ENCODE measurements at regions not wholly inside any gene's neighbourhood (a gene's known extent, or its start where the extent isn't known, plus 50 kb on each side); places are given as distances from the start of the nearest gene placed in this dataset.

DNA sequence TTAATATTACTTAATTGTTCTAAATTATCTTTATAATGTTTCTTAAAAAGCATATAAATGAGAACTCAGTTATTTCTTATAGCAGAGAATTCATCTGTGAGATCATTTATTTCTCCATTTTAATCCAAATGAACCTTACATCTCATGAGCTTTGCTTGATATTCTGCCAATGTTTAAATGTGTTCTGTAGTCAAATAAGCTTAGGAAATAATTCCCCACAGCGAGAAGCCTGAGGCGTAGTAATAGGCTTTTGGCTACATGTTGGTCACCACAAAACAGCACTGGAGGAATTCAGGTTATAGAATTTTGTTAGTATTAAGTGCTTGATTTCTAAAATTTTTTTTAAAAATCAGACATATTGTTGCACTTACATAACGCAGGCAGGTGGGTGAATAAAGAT is 585.3 kb upstream of the RORB start:
- no peak overlapping the region for H2AFZ ChIP-seq (ENCODE audit: low read length)
- intact Hi-C loops (cut with micrococcal nuclease; ENCODE audit: unreplicated experiment), result no loop called here
- no peaks in the 10 kb centered on the region for H3K79me2 ChIP-seq (ENCODE audit: insufficient read depth, low read depth, low read length)
- no peaks in the 10 kb centered on the region for H3K9me3 ChIP-seq (ENCODE audit: low read length)
- BruUV-seq (replicated peaks), result no TSS peak
- H4K20me1 ChIP-seq (ENCODE audit: insufficient read depth, low read length), result no peaks in the 10 kb centered on the region
- TF ChIP-seq EZH2phosphoT487 (IDR thresholded peaks at IDR 0.05; ENCODE audit: borderline replicate concordance, low read depth, low read length), result no peak
- TF ChIP-seq, protein P1, sequence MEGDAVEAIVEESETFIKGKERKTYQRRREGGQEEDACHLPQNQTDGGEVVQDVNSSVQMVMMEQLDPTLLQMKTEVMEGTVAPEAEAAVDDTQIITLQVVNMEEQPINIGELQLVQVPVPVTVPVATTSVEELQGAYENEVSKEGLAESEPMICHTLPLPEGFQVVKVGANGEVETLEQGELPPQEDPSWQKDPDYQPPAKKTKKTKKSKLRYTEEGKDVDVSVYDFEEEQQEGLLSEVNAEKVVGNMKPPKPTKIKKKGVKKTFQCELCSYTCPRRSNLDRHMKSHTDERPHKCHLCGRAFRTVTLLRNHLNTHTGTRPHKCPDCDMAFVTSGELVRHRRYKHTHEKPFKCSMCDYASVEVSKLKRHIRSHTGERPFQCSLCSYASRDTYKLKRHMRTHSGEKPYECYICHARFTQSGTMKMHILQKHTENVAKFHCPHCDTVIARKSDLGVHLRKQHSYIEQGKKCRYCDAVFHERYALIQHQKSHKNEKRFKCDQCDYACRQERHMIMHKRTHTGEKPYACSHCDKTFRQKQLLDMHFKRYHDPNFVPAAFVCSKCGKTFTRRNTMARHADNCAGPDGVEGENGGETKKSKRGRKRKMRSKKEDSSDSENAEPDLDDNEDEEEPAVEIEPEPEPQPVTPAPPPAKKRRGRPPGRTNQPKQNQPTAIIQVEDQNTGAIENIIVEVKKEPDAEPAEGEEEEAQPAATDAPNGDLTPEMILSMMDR (conservative IDR thresholded peaks at IDR 0.05; ENCODE audit: low read length), result no peak
- H3K27ac ChIP-seq (ENCODE audit: low read depth, low read length, poor library complexity, severe bottlenecking), result no peak overlapping the region
- H3K36me3 ChIP-seq (ENCODE audit: insufficient read depth, low read length), result no peaks in the 10 kb centered on the region
- POLR2A ChIA-PET, result no interaction called here
- no peaks in the 10 kb centered on the region for H3K9me2 ChIP-seq (ENCODE audit: insufficient read depth, low read length)
- DNase-seq (ENCODE audit: low spot score), result no peak
- no peak overlapping the region for H3K4me3 ChIP-seq (ENCODE audit: low read depth, low read length, poor library complexity, severe bottlenecking)
- CTCF ChIA-PET (ENCODE audit: unreplicated experiment), result no interaction called here
- no peak overlapping the region for H3K4me2 ChIP-seq (ENCODE audit: low read length)
- no peaks in the 10 kb centered on the region for H3K4me1 ChIP-seq (ENCODE audit: insufficient read depth, low read length, poor library complexity, severe bottlenecking)

DNA sequence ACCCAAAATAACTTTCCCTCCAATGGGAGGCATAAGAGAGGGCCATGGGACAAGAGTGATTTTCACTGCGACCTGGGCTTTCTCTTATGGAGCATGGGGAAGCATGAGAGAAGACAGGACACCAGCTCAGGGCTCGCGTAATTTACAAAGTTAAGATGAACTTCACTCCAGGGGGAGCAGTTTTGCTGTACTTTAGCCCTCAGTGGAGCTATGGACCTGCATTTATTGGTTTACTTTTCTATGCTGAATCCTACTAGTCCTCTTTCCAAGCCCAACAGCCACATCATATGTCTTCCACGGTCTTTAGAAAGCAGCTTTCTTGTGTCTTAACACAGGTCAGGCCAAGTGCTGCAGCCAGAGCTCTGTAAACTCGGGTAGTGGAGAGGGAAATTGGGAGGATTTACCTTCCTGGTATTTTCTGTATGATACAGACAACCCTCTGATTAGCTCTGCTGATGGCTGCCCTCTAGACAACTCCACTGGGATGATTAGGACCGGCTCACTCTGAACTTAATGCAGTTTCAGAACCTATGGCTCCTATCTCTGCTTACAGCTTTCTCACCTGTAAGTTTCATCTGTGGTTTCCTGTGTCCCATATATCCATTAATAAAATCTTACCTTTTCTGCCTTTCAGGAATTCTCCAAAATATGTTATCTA is 581.0 kb upstream of the RORB start:
- no peaks in the 10 kb centered on the region for H3K79me2 ChIP-seq (ENCODE audit: insufficient read depth, low read depth, low read length)
- TF ChIP-seq, protein P1 (conservative IDR thresholded peaks at IDR 0.05; ENCODE audit: low read length), result no peak
- TF ChIP-seq EZH2phosphoT487 (IDR thresholded peaks at IDR 0.05; ENCODE audit: borderline replicate concordance, low read depth, low read length), result no peak
- ChIA-PET POLR2A (interaction anchor here (0.6 kb wide), 1 partner anchor 408 kb away, joined by 3 read pairs; no protein-coding TSS in a partner anchor), CTCF (ENCODE audit: unreplicated experiment) (no interaction called here)
- H3K36me3 ChIP-seq (ENCODE audit: insufficient read depth, low read length), result no peaks in the 10 kb centered on the region
- no peaks in the 10 kb centered on the region for H4K20me1 ChIP-seq (ENCODE audit: insufficient read depth, low read length)
- H3K9me2 ChIP-seq (ENCODE audit: insufficient read depth, low read length), result no peaks in the 10 kb centered on the region
- H3K27ac ChIP-seq (ENCODE audit: low read depth, low read length, poor library complexity, severe bottlenecking), result no peak overlapping the region
- no peaks in the 10 kb centered on the region for H3K4me1 ChIP-seq (ENCODE audit: insufficient read depth, low read length, poor library complexity, severe bottlenecking)
- no peak overlapping the region for H3K4me2 ChIP-seq (ENCODE audit: low read length)
- no TSS peak for BruUV-seq (replicated peaks)
- H3K9me3 ChIP-seq (ENCODE audit: low read length), result no peaks in the 10 kb centered on the region
- H2AFZ ChIP-seq (ENCODE audit: low read length), result no peak overlapping the region
- no peak for DNase-seq (ENCODE audit: low spot score)
- no peak overlapping the region for H3K4me3 ChIP-seq (ENCODE audit: low read depth, low read length, poor library complexity, severe bottlenecking)
- intact Hi-C loops (cut with micrococcal nuclease; ENCODE audit: unreplicated experiment), result no loop called here

DNA sequence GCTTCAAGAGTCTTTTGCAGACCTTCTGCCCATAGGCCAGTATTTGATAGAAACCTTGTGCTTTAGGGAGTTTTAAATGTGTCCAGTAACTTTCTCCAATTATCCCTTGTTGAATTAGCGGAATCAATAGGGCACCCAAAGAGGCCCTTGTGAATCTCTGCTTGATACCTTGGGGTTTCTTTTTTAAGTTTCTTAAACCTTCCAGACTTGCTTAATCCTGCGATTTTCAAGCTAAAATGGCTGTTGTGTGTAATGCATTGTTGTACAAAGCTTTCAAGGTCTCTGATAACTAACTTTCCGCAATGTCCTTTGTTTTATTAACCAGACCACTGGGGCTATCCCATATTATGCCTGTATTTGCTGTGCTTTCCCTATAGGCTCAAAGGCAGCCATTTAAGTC is 577.4 kb upstream of the RORB start:
- H3K27ac ChIP-seq (ENCODE audit: low read depth, low read length, poor library complexity, severe bottlenecking), result no peak overlapping the region
- no peak overlapping the region for H3K4me2 ChIP-seq (ENCODE audit: low read length)
- no peaks in the 10 kb centered on the region for H3K79me2 ChIP-seq (ENCODE audit: insufficient read depth, low read depth, low read length)
- H2AFZ ChIP-seq (ENCODE audit: low read length), result no peak overlapping the region
- H3K9me2 ChIP-seq (ENCODE audit: insufficient read depth, low read length), result no peaks in the 10 kb centered on the region
- ChIA-PET POLR2A (no interaction called here), CTCF (ENCODE audit: unreplicated experiment) (no interaction called here)
- no peak overlapping the region for H3K4me3 ChIP-seq (ENCODE audit: low read depth, low read length, poor library complexity, severe bottlenecking)
- no peak for DNase-seq (ENCODE audit: low spot score)
- no peaks in the 10 kb centered on the region for H3K36me3 ChIP-seq (ENCODE audit: insufficient read depth, low read length)
- no peak for TF ChIP-seq EZH2phosphoT487 (IDR thresholded peaks at IDR 0.05; ENCODE audit: borderline replicate concordance, low read depth, low read length)
- TF ChIP-seq, protein P1 (conservative IDR thresholded peaks at IDR 0.05; ENCODE audit: low read length), result no peak
- intact Hi-C loops (cut with micrococcal nuclease; ENCODE audit: unreplicated experiment), result no loop called here
- no peaks in the 10 kb centered on the region for H3K9me3 ChIP-seq (ENCODE audit: low read length)
- H3K4me1 ChIP-seq (ENCODE audit: insufficient read depth, low read length, poor library complexity, severe bottlenecking), result no peaks in the 10 kb centered on the region
- no TSS peak for BruUV-seq (replicated peaks)
- H4K20me1 ChIP-seq (ENCODE audit: insufficient read depth, low read length), result no peaks in the 10 kb centered on the region

Measured in OCI-LY7 (cell line).